GM21447 (cell line): ENCODE measurements at regions not wholly inside any gene's neighbourhood (a gene's known extent, or its start where the extent isn't known, plus 50 kb on each side); places are given as distances from the start of the nearest gene placed in this dataset.

ENCODE experiments used
- ATAC-seq: cut with Tn5 transposase; IDR thresholded peaks from one replicate; pipeline ENCODE4 v1.9.1; 2021; ENCODE audit not compliant: unreplicated experiment

DNA sequence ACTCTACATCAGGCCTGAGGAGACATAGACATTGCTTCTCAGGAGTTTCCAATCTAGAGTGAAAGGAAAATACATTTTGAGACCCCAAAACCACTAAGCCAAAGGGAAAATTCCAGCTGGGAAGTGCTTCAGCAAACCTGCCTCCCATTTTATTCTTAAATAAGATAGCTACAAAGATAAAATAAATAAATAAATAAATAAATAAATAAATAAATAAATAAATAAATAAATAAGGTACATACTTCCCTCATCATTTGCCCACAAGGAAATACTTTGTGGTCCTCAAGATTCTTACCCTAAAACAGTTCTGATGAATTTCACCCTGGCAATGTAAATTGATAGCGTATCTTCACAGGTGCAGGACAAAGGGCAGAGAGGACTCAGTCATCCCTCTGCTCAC is 474.0 kb upstream of the ROBO1 start:
- no peak for ATAC-seq

DNA sequence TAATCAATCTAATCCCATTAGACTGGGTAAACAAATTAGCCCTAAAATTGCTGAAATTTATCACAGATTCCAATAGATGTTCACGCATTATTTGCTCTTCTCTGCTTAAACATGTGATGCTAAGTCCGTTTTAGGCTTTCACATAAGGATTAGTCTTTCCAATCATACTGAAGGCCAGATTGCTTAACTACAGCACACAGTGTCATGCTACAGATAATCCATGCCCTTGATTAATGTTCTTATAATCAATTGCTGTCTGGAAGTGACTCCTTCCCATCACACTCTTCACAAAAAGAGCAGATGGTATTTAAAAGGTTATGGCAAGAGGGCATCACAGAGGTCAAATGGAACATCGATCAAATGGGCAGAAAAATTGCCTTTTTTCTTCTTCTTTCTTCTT is 471.5 kb upstream of the ROBO1 start:
- no peak for ATAC-seq

DNA sequence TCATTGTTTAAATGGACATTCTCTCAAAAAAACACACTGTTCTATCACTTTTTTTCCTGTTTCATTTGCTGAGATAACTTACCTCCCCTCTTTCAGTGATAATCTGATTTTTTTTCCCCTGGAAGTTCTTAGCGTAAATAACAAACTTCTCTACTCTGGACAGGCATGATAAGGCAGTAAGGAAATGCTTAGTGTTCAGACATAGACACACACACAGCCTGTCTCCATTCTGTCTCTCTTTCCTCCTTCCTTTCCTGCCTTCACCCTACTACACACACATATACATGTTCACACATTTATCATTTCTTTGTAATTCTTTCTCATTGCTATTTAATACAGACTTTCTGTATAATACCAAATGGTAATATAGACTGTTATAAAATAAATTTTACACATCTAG is 470.8 kb upstream of the ROBO1 start:
- no peak for ATAC-seq

DNA sequence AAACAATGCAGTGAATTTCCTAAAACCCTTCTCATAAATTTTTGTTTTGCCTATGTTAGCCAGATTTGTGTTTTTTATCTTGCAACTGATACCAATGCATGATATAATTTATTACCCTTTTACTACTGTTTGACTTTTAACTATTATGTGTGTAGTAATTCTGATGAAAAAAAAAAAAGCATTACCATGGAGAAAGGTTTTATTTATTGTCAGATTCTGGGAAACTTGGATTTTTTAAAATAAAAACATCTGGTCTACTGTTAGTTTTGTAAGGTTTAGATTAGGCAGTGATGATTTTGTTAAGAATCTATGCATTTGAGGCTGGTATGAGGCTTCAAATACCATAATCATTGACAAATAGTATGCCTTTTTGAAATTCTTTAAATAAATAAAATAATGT is 470.4 kb upstream of the ROBO1 start:
- ATAC-seq = no peak

DNA sequence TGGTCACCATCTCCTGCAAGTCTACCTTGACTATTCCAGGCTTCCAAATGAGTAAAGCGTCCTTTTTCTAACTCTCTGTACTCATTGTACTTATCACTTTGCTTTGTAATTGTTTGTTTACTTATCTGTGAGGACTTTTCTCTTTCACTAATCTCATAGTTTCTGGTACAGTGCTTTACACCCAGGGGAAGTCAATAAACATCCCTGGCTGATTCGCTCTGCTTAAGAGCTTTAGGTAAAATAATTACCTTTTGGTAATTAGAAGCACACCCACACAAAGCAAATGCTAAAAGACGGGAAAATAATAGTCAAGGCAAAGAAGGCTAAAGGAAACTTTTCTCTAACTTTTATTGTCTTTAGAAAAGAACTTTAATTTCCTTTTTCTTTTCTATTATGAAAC is 466.9 kb upstream of the ROBO1 start:
- no peak for ATAC-seq

DNA sequence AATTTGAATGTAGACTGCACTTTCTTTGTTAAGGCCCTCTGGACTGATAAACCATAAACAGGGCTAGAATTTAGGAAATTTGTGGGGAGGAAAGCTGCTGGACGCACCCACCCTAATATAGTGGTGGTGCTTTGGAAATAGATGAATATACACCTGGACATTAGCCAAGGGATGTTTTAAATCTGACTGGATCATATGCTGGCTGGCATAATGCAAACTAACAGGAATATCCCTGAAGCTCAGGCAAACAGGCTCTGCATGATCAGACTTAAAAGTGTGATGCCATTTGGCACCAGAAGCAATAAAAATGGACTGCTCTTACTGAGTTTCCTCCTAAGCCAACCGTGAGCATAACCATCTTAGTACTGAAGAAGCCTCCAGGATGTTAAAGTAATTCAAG is 465.8 kb upstream of the ROBO1 start:
- ATAC-seq = no peak

DNA sequence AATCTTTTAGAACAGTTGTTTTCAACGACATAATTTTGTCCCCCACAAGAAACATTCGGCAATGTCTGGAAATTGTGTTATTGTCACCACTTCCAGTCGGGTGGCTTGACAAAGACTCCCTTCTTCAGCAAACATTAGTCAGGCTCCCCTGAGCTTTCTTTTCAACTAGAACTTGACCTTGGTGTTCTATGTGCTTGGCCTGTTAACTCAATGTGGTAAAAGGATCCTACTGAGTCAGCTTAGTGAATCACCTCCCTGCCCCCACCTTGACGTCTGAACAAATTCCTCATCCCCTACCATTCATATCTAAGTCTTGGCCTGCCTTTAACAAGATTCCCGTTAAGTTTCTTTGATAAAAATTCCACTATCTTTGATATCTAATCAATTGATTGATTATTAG is 465.0 kb upstream of the ROBO1 start:
- ATAC-seq = no peak

DNA sequence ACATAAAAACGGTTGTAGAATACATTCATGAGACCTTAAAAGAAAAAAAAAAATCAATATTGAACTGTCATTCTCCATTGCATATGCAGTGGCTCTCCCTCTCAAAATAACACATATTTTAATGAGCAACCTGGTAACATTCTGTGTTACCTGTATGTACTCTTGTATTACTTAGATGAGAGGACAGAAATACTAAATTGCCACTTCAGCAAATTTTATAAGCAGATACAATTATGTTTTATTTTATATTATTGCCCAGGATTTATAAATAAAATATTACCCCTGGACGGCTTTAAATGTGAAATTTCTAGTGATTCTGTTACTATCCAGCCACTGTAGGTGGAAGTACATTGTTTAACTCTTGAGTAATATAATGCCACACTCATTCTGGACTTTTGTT is 463.2 kb upstream of the ROBO1 start:
- ATAC-seq = no peak

DNA sequence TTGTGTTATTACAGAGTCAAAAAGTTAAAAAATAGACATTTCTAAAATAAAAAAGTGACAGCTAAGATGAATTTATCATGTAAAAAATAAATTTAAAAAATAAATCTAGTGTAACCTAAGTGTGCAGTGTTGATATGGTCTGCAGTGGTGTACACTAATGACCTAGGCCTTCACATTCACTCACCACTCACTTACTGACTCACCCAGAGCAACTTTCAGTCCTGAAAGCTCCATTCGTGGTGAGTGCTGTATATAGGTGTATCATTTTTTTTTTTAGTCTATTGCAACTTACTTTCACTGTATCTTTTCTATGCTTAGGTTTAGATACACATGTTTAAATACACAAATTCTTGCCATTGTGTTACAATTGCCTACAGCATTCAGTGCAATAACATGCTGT is 459.4 kb upstream of the ROBO1 start:
- ATAC-seq = no peak

DNA sequence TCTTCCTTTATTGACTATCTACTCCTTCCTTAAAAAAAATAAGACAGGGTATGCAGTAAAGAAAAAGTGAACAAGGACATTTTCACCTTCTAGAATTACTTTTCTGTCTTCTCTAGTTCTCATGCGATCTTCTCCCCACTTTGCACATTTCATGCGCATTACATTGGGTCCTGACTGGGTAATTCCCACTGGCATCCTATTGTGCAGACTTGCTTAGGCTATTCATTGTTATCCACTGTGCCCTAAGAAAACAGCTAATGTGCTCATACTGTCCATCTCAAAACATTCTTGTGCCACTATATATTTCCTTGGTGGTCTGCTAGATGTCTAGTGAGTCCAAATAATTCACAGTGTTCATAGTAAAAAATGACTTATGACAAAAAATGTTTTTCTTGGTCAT is 447.4 kb upstream of the ROBO1 start:
- no peak for ATAC-seq

DNA sequence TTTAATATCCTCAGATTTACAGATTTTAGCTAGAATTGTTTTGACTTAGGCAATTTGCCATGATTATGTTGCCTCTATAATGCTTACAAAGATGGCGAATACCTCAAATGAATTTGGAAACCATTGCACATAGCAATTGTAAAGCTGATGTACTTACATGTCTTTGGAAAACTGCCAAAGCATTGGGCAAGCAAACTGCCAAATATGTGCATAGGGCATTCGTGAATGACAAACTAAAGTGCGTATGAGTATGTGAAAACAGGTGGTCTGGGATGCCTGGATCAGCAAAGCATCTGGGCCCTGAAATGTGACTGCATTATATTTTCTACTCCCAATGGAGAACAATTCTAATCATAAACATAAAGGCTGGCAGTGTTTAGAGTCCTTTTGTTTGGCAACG is 445.3 kb upstream of the ROBO1 start:
- ATAC-seq = no peak

DNA sequence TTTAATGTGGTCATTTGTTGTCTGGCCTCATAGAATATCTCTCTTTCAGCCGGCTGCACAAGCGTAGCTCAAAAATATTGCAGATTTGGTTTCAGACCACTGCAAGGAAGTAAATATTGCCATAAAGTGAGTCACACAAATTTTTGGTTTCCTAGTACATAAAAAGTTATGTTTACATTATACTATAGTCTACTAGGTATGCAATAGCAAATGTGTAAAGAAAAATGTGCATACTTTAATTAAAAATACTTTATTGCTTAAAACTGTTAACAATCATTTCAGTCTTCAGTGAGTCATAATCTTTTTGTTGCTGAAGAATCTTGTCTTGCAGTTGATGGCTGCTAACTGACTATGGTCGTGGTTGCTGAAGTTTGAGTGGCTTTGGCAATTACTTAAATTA is 425.1 kb upstream of the ROBO1 start:
- ATAC-seq = no peak

DNA sequence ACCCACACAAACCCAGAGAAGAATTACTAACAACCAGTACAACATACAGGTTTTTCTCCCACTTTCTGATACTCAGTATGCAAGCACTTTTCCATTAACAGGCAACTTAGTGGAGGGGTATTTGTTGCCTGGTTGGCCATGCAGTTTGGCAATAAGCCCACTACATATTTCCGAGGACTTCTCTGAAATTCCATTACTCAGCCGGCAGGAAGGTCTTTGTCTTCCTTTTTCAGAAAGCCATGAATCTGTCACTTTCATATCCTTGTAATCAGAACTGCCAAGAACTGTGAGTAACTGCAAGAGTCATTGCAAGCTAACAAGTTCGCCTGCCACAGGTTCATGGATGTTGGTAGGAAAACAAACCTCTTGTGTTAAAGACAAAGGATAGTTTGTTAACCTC is 422.3 kb upstream of the ROBO1 start:
- ATAC-seq = no peak

DNA sequence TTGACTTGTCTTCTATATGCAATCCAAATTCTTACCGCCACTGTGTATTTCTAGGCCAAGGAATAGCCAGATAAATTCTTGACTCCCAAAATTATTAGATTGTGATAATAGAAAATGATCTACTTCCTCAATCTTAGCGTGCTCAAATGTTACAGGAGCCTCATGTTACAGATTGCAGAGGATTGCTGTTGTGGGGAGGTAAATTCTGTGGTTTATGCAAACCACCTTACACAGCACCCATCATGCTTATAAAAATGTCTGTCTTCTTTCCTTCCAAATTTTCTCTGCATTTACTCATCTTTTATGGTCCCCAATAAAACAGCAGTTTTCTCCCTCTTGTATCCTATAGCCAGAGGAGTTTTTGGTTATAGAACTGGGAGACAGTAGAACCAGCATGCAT is 420.2 kb upstream of the ROBO1 start:
- ATAC-seq = no peak

DNA sequence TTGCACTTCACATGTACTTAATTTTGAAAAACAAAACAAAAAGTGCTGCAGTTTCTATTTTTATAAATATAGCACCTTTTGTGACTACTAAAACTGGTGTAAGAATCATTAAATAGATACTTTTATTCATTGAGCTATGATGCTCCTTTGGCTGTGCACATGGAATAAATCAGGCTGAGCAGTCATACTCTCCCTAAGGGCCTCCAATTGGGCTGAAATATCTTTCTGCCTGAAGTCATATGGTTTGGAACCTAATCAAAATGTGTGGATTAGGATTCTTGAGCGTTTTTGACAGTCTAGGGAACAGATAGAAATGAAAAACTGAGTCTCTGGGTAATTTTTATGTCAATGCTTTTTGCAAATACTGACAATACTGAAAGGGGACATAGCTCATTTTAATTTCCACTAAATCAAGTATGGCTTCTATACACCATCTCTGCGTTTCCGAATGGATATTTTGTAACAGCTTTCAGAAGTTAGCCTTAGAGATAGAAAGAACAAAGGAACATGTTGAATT is 392.2 kb upstream of the ROBO1 start:
- no peak for ATAC-seq

DNA sequence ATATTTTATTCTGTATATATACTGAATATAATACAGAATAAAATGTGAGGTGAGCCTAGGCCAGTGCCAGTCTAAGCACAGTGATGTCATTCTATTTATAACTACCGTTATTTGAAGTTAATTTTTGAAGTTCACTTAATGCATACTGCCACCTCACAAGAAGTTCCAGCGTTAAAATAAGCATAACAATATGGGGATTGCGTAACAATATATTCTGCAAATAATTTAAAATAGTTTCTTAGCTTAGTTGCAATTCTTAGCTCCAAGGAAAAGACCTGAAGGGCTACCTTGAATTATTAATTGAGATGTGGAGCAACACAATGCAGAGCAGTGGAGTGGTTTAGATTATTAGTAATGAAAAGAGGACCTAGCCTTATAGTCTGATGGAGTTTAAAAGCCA is 390.5 kb upstream of the ROBO1 start:
- no peak for ATAC-seq

DNA sequence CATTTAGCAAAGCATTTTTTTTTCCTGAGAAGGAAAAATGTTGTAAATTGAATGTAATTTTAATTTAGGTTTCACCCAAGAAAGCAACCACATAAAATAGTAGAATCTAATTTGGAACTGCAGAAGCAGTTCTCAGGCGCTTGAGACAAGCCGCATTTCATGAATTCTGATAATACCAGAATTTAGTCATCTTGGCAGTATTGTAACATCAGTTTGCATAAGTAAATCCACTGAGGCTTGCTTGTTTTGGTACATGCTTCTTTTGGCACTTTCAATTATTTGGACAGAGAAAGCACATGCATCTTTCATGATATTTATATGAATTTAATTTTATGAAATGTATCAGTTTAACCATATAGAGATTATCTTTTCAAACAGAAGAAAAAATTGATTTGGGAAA is 389.7 kb upstream of the ROBO1 start:
- no peak for ATAC-seq

DNA sequence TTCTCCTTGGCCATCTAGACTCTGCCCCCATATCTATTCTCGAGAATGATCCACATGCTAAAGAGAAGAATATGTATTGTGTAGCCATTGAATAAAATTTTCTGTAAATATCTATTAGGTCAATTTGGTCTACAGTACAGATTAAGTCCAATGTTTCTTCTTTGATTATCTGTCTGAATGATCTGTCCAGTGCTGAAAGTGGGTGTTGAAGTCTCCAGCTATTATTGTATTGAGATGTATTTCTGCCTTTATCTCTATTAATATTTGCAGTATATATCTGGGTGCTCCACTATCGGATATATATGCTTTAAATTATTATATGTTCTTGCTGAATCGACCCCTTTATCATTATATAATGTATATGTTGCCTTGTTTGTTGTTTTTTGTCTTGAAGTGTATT is 384.9 kb upstream of the ROBO1 start:
- no peak for ATAC-seq

DNA sequence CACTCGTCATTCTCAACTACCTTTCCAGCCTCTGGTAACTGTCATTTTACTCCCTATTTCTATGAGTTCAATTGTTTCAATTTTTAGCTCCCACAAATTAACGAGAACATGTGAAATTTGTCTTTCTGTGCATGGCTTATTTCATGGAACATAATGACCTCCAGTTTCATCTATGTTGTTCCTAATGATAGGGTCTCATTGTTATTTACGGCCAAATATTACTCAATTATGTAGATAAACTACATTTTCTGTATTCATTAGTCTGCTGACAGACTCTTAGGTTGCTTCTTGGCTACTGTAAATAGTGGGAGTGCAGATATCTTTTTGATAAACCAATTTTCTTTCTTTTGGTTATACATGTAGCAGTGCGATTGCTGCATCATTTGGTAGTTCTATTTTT is 374.9 kb upstream of the ROBO1 start:
- no peak for ATAC-seq

DNA sequence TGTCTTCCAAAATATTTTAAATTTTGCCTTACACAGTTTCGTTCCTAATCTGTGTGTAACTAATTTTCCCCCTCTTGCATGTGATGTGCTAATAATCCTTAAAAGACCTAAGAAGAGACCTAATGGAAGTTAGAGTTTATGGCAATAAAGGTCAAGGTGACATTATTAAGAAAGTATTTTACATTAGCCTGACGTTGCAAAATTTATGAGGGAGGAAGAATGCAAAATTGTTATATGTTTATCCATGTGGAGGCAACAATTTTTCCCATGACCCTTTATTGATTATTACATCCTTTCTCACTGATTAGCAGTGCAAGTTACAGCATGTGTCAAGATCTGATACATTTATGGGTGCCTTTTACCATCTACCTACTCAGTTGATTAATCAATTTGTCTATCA is 373.8 kb upstream of the ROBO1 start:
- ATAC-seq = no peak

DNA sequence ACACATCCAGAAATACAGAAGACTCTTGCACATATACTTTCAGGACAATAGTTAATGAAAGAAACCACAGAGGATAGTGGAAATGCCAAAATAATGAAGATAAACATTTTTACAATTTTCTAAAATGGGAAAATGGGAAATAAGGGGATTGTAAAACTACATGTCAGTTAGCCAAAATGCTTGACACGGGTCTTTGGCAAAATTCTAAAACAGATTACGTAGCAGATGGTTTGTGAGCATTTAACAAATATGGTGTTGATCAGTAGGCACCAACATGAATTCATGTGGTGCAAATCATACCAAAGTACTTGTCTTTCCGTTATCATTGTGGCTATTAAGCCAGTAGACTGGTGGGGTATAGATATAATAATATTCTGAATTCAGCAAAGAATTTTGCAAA is 348.5 kb upstream of the ROBO1 start:
- no peak for ATAC-seq

DNA sequence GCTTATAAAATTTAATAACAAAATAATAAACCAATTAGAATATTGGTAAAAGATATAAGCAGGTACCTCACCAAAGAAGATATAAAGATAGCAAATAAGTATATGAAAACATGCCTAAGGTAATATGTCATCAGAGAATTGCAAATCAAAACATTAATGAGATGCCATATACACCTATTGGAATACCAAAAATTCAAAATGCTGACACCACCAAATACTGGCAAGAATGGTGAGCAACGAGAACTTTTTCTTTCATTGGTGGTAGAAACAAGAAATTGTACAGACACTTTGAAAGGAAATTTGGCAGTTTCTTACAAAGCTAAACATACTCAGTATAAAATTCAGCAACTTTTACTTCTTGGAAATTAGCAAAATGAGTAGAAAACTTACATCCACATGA is 346.9 kb upstream of the ROBO1 start:
- no peak for ATAC-seq

DNA sequence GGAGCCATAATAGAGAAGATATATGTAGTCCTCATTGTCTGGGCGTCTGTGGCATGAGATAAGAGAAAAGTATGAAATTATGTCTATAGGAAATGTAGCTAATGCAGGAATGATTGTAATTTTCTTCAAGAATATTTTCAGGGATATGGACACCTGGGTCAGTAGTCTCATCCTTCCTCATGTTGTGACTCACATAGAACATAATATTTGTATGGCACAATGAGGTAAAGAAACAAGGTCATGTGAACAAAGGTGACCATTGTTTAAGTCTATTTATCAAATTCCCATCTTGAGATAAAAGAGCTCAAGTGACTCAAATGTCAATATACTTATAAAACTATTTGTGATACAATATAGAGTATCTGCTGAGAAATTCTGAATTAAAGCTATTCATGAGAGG is 345.5 kb upstream of the ROBO1 start:
- no peak for ATAC-seq

DNA sequence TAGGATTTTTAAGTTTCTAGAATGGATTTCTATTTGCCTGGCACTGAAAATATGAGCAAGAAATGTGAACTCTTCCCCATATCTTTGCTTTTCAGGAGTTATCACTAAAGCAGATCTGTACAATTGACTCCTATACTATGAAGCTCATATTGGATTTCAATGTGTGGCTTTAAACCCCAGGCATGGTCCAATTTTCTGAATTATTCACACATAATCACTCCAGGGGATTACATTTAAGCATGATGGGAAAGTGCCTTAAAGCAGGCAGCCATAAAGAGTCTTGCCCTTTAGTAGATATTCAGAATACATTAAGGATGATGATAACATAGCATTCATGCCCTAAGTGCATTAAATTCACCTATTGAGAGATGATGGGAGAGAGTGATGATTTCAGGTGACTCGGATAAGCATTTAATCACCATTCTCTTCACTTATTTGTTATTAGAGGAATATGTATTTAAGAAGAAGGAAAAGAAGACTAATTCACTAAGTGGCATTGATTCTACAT is 331.8 kb upstream of the ROBO1 start:
- no peak for ATAC-seq
